ENCODE measurements at regions not wholly inside any gene's neighbourhood (a gene's known extent, or its start where the extent isn't known, plus 50 kb on each side); places are given as distances from the start of the nearest gene placed in this dataset.

DNA sequence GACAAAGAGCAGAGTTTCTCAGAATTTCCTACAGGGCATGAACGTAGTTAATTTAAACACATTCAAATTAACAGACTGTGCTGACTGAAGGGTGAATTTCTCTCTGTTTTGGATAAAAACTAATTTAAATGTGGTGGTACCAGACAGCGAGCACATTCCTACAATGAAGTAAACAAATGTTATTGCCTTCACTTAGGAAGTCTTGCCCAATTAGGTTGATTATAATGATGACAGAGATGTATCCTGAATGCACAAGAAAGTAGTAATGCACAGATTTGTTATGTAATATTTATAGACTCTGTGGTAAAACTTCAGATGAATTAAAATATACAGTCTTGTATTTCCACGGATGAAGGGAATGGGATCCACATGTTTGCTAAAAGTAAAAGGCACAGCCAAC lies 507.2 kb downstream of the EPHA4 start:
- no peak for DNase-seq
- Histone ChIP-seq H3K9me3 (ENCODE audit: low read depth) (no peaks in the 10 kb centered on the region), H3K27me3 (replicated peaks; ENCODE audit: insufficient read depth) (no peaks in the 10 kb centered on the region), H3K4me3 (no peak overlapping the region), H3K36me3 (ENCODE audit: low read depth) (no peaks in the 10 kb centered on the region), H4K20me1 (ENCODE audit: insufficient read depth) (no peaks in the 10 kb centered on the region), H3K27ac (no peak overlapping the region), H3F3A (ENCODE audit: insufficient read depth) (peaks cover 7% of the 10 kb centered on the region; the same call in 1 of the 2 replicates), H3K9ac (no peak overlapping the region), H2AFZ (no peak overlapping the region), H3K4me1 (ENCODE audit: insufficient read depth) (peaks cover 10% of the 10 kb centered on the region), H3K9me2 (ENCODE audit: insufficient read depth) (0 out of 2 replicates have a peak, but pooled peaks cover 3% of the 10 kb centered on the region), H3K79me2 (ENCODE audit: insufficient read depth) (no peaks in the 10 kb centered on the region), H3K4me2 (ENCODE audit: unreplicated experiment) (no peak overlapping the region)
- TF ChIP-seq EZH2 (IDR thresholded peaks at IDR 0.05; ENCODE audit: insufficient read depth, poor library complexity, severe bottlenecking) (no peak), EZH2phosphoT487 (IDR thresholded peaks at IDR 0.05; ENCODE audit: insufficient read depth, low read depth) (no peak)
- 21 to 27% methylated on average over 3 of the region's 3 CpGs for WGBS, 2 experiments (ENCODE audit: low coverage in 1 of 2, low lambda C conversion rate in 2 of 2, missing lambda C conversion rate in 2 of 2)
- in situ Hi-C loops (cut with MboI): no loop called here

DNA sequence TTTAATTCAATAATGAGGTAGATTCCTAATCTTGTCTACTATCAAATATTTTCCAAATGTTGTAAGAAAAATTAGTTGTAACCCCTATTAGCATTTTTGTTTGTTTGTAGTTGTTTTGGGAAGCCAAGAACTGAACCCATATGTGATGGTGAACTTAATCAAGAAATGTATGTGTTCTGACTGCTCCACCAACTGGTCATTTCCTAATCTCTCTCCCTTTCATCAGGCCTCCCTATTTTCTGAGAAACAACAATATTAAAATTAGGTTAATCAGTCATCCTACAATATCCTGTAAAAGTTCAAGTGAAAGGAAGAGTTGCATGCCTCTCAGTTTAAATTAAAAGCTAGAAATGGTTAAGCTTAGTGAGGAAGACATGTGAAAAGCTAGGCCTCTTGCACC lies 504.0 kb downstream of the EPHA4 start:
- no peak for DNase-seq
- Histone ChIP-seq H2AFZ (no peak overlapping the region), H4K20me1 (ENCODE audit: insufficient read depth) (no peaks in the 10 kb centered on the region), H3K4me1 (ENCODE audit: insufficient read depth) (no peaks in the 10 kb centered on the region), H3K79me2 (ENCODE audit: insufficient read depth) (no peaks in the 10 kb centered on the region), H3K9ac (no peak overlapping the region), H3K9me3 (ENCODE audit: low read depth) (no peaks in the 10 kb centered on the region), H3K4me2 (ENCODE audit: unreplicated experiment) (no peak overlapping the region), H3K27me3 (replicated peaks; ENCODE audit: insufficient read depth) (no peaks in the 10 kb centered on the region), H3K36me3 (ENCODE audit: low read depth) (no peaks in the 10 kb centered on the region), H3K27ac (no peak overlapping the region), H3K4me3 (no peak overlapping the region), H3K9me2 (ENCODE audit: insufficient read depth) (0 out of 2 replicates have a peak, but pooled peaks cover 3% of the 10 kb centered on the region), H3F3A (ENCODE audit: insufficient read depth) (no peaks in the 10 kb centered on the region)
- in situ Hi-C loops (cut with MboI): no loop called here
- TF ChIP-seq EZH2 (IDR thresholded peaks at IDR 0.05; ENCODE audit: insufficient read depth, poor library complexity, severe bottlenecking) (no peak), EZH2phosphoT487 (IDR thresholded peaks at IDR 0.05; ENCODE audit: insufficient read depth, low read depth) (no peak)

GRCh38 chr2:221070106-221070505 lies 502.0 kb downstream of the EPHA4 start:
- Histone ChIP-seq H3K9me2 (ENCODE audit: insufficient read depth) (no peaks in the 10 kb centered on the region), H3K4me1 (ENCODE audit: insufficient read depth) (peaks cover 7% of the 10 kb centered on the region; the same call in 1 of the 2 replicates), H3K27ac (no peak overlapping the region), H3K36me3 (ENCODE audit: low read depth) (no peaks in the 10 kb centered on the region), H3F3A (ENCODE audit: insufficient read depth) (0 out of 2 replicates have a peak, but pooled peaks cover 2% of the 10 kb centered on the region), H4K20me1 (ENCODE audit: insufficient read depth) (no peaks in the 10 kb centered on the region), H3K27me3 (replicated peaks; ENCODE audit: insufficient read depth) (no peaks in the 10 kb centered on the region), H3K4me2 (ENCODE audit: unreplicated experiment) (no peak overlapping the region), H3K9me3 (ENCODE audit: low read depth) (no peaks in the 10 kb centered on the region), H2AFZ (no peak overlapping the region), H3K4me3 (no peak overlapping the region), H3K79me2 (ENCODE audit: insufficient read depth) (no peaks in the 10 kb centered on the region), H3K9ac (no peak overlapping the region)
- no peak for DNase-seq
- no peak for TF ChIP-seq EZH2phosphoT487 (IDR thresholded peaks at IDR 0.05; ENCODE audit: insufficient read depth, low read depth)
- no peak for TF ChIP-seq EZH2 (IDR thresholded peaks at IDR 0.05; ENCODE audit: insufficient read depth, poor library complexity, severe bottlenecking)
- in situ Hi-C loops (cut with MboI): no loop called here
- 35 to 40% methylated on average over 1 of the region's 1 CpG for WGBS, 2 experiments (ENCODE audit: low coverage in 1 of 2, low lambda C conversion rate in 2 of 2, missing lambda C conversion rate in 2 of 2)

DNA sequence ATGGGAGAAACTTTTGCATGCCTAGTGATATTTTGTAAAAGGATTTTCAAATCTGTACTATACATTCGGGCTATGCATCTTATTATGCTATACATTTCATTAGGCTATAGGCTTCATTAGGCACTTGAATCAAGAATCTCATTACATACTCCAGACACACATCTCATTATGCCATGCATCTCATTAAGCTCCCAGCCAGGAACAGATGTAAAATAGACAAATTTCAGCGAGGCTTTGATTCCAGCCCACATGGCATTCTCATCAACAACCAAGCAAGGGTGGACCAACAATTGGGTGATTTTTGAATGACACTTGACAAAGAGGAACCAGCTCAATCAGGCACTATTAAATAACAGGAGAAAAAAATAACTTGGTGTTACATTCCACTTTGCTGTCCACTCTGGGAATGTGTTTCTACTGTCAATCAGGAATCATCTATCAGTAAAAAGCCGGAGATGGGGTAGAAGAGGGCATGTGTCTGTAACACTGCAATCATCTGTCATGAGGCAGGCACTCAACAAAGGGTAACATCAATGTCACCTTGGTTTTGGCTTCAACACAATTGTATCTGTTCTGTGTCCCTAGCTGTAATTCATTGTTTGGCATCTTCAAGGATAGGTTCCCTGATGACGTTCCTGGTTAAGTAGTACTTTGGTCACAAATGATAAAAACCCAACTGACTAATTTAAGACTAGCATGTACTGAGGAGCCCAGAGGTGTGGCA lies 498.6 kb downstream of the EPHA4 start:
- TF ChIP-seq EZH2phosphoT487 (IDR thresholded peaks at IDR 0.05; ENCODE audit: insufficient read depth, low read depth): no peak
- TF ChIP-seq EZH2 (IDR thresholded peaks at IDR 0.05; ENCODE audit: insufficient read depth, poor library complexity, severe bottlenecking): no peak
- 39 to 49% methylated on average over 4 of the region's 4 CpGs for WGBS, 2 experiments (ENCODE audit: low coverage in 1 of 2, low lambda C conversion rate in 2 of 2, missing lambda C conversion rate in 2 of 2)
- in situ Hi-C loops (cut with MboI): no loop called here
- Histone ChIP-seq H3K4me3 (no peak overlapping the region), H3K4me1 (ENCODE audit: insufficient read depth) (peaks cover 14% of the 10 kb centered on the region), H3F3A (ENCODE audit: insufficient read depth) (0 out of 2 replicates have a peak, but pooled peaks cover 11% of the 10 kb centered on the region), H3K27me3 (replicated peaks; ENCODE audit: insufficient read depth) (no peaks in the 10 kb centered on the region), H3K79me2 (ENCODE audit: insufficient read depth) (no peaks in the 10 kb centered on the region), H2AFZ (no peak overlapping the region), H3K36me3 (ENCODE audit: low read depth) (no peaks in the 10 kb centered on the region), H3K9me2 (ENCODE audit: insufficient read depth) (no peaks in the 10 kb centered on the region), H3K9me3 (ENCODE audit: low read depth) (no peaks in the 10 kb centered on the region), H4K20me1 (ENCODE audit: insufficient read depth) (no peaks in the 10 kb centered on the region), H3K9ac (no peak overlapping the region), H3K4me2 (ENCODE audit: unreplicated experiment) (no peak overlapping the region), H3K27ac (no peak overlapping the region)
- no peak for DNase-seq
